ENCODE measurements at regions not wholly inside any gene's neighbourhood (a gene's known extent, or its start where the extent isn't known, plus 50 kb on each side); places are given as distances from the start of the nearest gene placed in this dataset.
A peak's percentile ranks its signal among the peaks of the same experiment; 100 is the strongest.

GRCh38 chr11:116454020-116454645, 318.7 kb downstream of the BUD13 start:
- ATAC-seq (peak; percentile 81), DNase-seq (peak in 2 of 4 donors; percentile 22 to 35)
- Histone ChIP-seq H3K27ac (no peak overlapping the region), H3K4me3 (no peak overlapping the region), H3K9me3 (peaks cover 0 to 13% of the 10 kb centered on the region in 2 donors), H3K4me1 (no peaks in the 10 kb centered on the region), H3K27me3 (no peaks in the 10 kb centered on the region), H3K36me3 (no peaks in the 10 kb centered on the region)
- TF ChIP-seq CTCF (IDR thresholded peaks at IDR 0.05): peak in 1 of 2 donors; percentile 40
- intact Hi-C loops (cut with DNase I): no loop called here

GRCh38 chr11:116452461-116452860, 320.3 kb downstream of the BUD13 start:
- no peak for DNase-seq
- intact Hi-C loops (cut with DNase I): no loop called here
- Histone ChIP-seq H3K36me3 (no peaks in the 10 kb centered on the region), H3K4me3 (no peak overlapping the region), H3K27me3 (no peaks in the 10 kb centered on the region), H3K4me1 (no peaks in the 10 kb centered on the region), H3K27ac (no peak overlapping the region), H3K9me3 (peaks cover 0 to 13% of the 10 kb centered on the region in 2 donors)
- no peak for ATAC-seq
- no peak for TF ChIP-seq CTCF (IDR thresholded peaks at IDR 0.05)

- no peak for TF ChIP-seq CTCF (IDR thresholded peaks at IDR 0.05)
- DNase-seq (no peak), ATAC-seq (no peak)
- Histone ChIP-seq H3K9me3 (peaks cover 0 to 13% of the 10 kb centered on the region in 2 donors), H3K4me1 (no peaks in the 10 kb centered on the region), H3K36me3 (no peaks in the 10 kb centered on the region), H3K4me3 (no peak overlapping the region), H3K27me3 (no peaks in the 10 kb centered on the region), H3K27ac (no peak overlapping the region)
- intact Hi-C loops (cut with DNase I): no loop called here
Measured at GRCh38 chr11:116449522-116449921, 323.3 kb downstream of the BUD13 start.

- peak; percentile 64 for ATAC-seq
- no peak for DNase-seq
- no peak for TF ChIP-seq CTCF (IDR thresholded peaks at IDR 0.05)
- H3K27ac ChIP-seq: no peak overlapping the region
- no peaks in the 10 kb centered on the region for H3K4me1 ChIP-seq
- H3K9me3 ChIP-seq: peaks cover 0 to 19% of the 10 kb centered on the region in 2 donors
- intact Hi-C loops (cut with DNase I): no loop called here
- no peak overlapping the region for H3K4me3 ChIP-seq
- H3K27me3 ChIP-seq: no peaks in the 10 kb centered on the region
- H3K36me3 ChIP-seq: no peaks in the 10 kb centered on the region
Measured at GRCh38 chr11:116446048-116446941, 326.5 kb downstream of the BUD13 start.
